ENCODE measurements at regions not wholly inside any gene's neighbourhood (a gene's known extent, or its start where the extent isn't known, plus 50 kb on each side); places are given as distances from the start of the nearest gene placed in this dataset.

DNA sequence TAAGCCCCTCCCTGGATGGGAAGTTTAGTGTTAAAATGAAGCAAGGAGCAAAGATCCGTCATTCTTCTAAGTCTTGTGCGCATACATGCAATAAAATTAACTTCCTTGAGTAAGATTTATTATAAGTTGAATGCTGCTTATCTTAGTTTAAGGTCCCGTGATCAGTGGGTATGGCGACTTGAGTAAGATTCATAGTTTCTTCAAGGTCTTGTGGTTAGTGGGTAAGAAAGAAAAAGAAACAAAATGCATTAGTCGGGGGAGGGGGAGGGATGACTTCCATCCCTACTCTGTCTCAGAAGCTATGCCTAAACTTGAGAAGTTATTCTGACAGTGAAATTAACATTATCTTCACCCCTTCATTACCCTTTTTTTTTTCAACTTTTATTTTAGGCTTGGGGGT, 127.3 kb upstream of the MAGEB16 start:
- ChIA-PET POLR2A (no interaction called here), CTCF (interaction anchor here (0.6 kb wide), 1 partner anchor 382 kb away, joined by 3 read pairs; no protein-coding TSS in a partner anchor)
- Mint-ChIP-seq H3K36me3 (ENCODE audit: low read depth) (no peaks in the 10 kb centered on the region), H3K27me3 (no peaks in the 10 kb centered on the region), H3K4me1 (no peaks in the 10 kb centered on the region), H3K9me3 (no peaks in the 10 kb centered on the region), H3K27ac (no peak overlapping the region), H3K4me3 (no peak overlapping the region)
- TF ChIP-seq, protein P1, sequence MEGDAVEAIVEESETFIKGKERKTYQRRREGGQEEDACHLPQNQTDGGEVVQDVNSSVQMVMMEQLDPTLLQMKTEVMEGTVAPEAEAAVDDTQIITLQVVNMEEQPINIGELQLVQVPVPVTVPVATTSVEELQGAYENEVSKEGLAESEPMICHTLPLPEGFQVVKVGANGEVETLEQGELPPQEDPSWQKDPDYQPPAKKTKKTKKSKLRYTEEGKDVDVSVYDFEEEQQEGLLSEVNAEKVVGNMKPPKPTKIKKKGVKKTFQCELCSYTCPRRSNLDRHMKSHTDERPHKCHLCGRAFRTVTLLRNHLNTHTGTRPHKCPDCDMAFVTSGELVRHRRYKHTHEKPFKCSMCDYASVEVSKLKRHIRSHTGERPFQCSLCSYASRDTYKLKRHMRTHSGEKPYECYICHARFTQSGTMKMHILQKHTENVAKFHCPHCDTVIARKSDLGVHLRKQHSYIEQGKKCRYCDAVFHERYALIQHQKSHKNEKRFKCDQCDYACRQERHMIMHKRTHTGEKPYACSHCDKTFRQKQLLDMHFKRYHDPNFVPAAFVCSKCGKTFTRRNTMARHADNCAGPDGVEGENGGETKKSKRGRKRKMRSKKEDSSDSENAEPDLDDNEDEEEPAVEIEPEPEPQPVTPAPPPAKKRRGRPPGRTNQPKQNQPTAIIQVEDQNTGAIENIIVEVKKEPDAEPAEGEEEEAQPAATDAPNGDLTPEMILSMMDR (IDR thresholded peaks at IDR 0.05): no peak
- intact Hi-C loops (cut with micrococcal nuclease): no loop called here
- DNase-seq (no peak), ATAC-seq (ENCODE audit: low read depth) (no peak)

DNA sequence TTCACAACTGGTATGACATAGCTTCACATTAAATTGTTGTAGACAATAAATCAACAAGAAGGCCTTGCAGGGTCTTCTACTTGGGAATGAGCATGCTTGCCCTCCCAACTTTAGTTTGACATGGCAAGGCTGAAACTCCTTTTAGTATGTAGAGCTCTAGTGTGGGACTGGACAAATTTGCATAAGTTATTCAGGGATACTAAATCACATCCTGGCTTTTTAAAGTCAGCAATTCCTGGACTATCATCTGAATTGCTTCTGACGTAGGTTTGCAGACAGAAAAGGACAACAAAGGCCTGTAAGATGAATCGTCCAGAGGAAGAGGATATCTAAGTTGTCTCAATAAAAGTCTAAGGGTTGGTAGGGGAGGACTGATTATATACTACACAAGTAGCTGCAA, 123.0 kb upstream of the MAGEB16 start:
- Mint-ChIP-seq H3K27ac (no peak overlapping the region), H3K4me1 (no peaks in the 10 kb centered on the region), H3K9me3 (no peaks in the 10 kb centered on the region), H3K36me3 (ENCODE audit: low read depth) (no peaks in the 10 kb centered on the region), H3K4me3 (no peak overlapping the region), H3K27me3 (no peaks in the 10 kb centered on the region)
- DNase-seq (no peak), ATAC-seq (ENCODE audit: low read depth) (no peak)
- TF ChIP-seq, protein P1 (IDR thresholded peaks at IDR 0.05): no peak
- intact Hi-C loops (cut with micrococcal nuclease): no loop called here
- CTCF ChIA-PET: no interaction called here
- POLR2A ChIA-PET: no interaction called here

DNA sequence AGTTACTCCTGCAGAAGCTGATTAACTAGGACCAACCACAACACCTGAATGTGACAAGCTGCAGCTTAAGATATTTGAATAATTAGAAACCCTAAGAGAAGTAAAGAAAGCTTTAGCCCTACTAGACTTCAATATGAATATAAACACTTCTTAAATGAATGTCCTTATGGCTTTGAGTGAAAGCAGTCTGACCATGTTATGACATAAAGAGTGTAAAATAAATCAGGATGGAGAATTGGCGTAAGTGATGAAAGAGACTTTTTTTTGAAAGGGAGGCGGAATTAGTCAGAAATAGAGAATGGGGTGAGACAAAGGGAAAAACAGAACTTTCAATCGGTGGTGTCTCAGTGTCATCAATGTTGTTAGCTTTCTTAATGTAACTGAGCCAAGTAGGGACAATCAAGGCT, 117.2 kb upstream of the MAGEB16 start:
- no peak for DNase-seq
- Mint-ChIP-seq H3K9me3 (no peaks in the 10 kb centered on the region), H3K36me3 (ENCODE audit: low read depth) (no peaks in the 10 kb centered on the region), H3K27ac (no peak overlapping the region), H3K4me1 (no peaks in the 10 kb centered on the region), H3K27me3 (no peaks in the 10 kb centered on the region), H3K4me3 (no peak overlapping the region)
- intact Hi-C loops (cut with micrococcal nuclease): no loop called here
- POLR2A ChIA-PET: no interaction called here
- TF ChIP-seq, protein P1 (IDR thresholded peaks at IDR 0.05): no peak
- CTCF ChIA-PET: no interaction called here
- ATAC-seq (ENCODE audit: low read depth): no peak

DNA sequence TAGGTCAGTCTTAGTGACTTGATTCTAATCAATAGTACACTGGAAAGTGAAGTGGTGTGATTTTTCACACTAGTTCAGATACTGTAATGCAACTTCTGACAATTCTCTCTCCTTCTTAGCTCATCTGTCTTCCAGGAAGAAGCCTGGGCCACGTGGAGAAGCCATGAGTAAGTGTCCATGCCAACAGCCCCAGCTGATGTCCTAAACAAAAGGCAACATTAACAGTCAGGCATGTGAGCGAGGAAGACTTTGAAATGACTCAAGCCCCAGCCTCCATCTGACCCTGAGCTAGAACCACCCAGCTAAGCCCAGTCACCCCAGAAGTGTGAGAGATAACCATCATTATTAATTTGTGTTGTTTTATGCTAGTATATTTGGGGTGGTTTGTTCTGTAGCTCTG, 115.7 kb upstream of the MAGEB16 start:
- DNase-seq (no peak), ATAC-seq (ENCODE audit: low read depth) (no peak)
- H3K27ac Mint-ChIP-seq: no peak overlapping the region
- ChIA-PET POLR2A (no interaction called here), CTCF (no interaction called here)
- no peaks in the 10 kb centered on the region for H3K4me1 Mint-ChIP-seq
- H3K27me3 Mint-ChIP-seq: no peaks in the 10 kb centered on the region
- intact Hi-C loops (cut with micrococcal nuclease): no loop called here
- no peak overlapping the region for H3K4me3 Mint-ChIP-seq
- H3K36me3 Mint-ChIP-seq (ENCODE audit: low read depth): no peaks in the 10 kb centered on the region
- TF ChIP-seq, protein P1 (IDR thresholded peaks at IDR 0.05): no peak
- H3K9me3 Mint-ChIP-seq: no peaks in the 10 kb centered on the region

- no peaks in the 10 kb centered on the region for H3K4me1 Mint-ChIP-seq
- H3K27me3 Mint-ChIP-seq: no peaks in the 10 kb centered on the region
- ATAC-seq (ENCODE audit: low read depth) (no peak), DNase-seq (no peak)
- POLR2A ChIA-PET: no interaction called here
- H3K27ac Mint-ChIP-seq: no peak overlapping the region
- no peaks in the 10 kb centered on the region for H3K36me3 Mint-ChIP-seq (ENCODE audit: low read depth)
- TF ChIP-seq, protein P1 (IDR thresholded peaks at IDR 0.05): no peak
- no peaks in the 10 kb centered on the region for H3K9me3 Mint-ChIP-seq
- CTCF ChIA-PET: no interaction called here
- H3K4me3 Mint-ChIP-seq: no peak overlapping the region
- intact Hi-C loops (cut with micrococcal nuclease): no loop called here
These were observed 101.3 kb upstream of the MAGEB16 start for GRCh38 chrX:35696760-35697234.

Measured in activated B cell treated with CpG ODN at 0.5 μM for 24 hours (primary cell).